ENCODE measurements at regions not wholly inside any gene's neighbourhood (a gene's known extent, or its start where the extent isn't known, plus 50 kb on each side); places are given as distances from the start of the nearest gene placed in this dataset.

DNA sequence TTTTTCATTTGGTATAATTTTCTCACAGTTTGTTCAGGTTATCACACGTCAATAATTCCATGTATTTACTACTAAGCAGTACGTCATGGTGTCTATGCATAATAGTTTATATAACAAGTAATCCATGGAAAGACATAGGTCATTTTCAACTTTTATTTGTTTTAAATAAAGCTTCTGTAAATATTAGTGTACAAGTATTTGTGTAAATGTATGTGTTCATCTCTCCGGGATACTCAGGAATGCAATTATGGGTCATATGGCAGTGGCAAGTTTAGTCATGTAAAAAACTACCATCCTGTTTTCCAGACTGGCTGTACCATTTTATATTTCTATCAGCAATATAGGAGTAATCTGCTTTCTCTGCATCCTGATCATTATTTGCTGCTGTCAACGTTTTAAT lies 231.1 kb upstream of the ZNF804A start:
- Histone ChIP-seq H3K4me1 (ENCODE audit: insufficient read depth, low read length) (no peaks in the 10 kb centered on the region), H3K4me2 (ENCODE audit: insufficient read depth, low read length) (no peak overlapping the region), H3K27me3 (ENCODE audit: insufficient read depth, low read length) (no peaks in the 10 kb centered on the region), H4K20me1 (ENCODE audit: insufficient read depth, low read length) (no peaks in the 10 kb centered on the region), H3K79me2 (ENCODE audit: insufficient read depth, low read length) (no peaks in the 10 kb centered on the region), H2AFZ (ENCODE audit: low read length) (no peak overlapping the region), H3K36me3 (ENCODE audit: insufficient read depth, low read length) (no peaks in the 10 kb centered on the region), H3K4me3 (ENCODE audit: insufficient read depth, low read length) (no peak overlapping the region), H3K27ac (ENCODE audit: low read depth, low read length) (no peak overlapping the region), H3K9me3 (ENCODE audit: low read depth, low read length) (no peaks in the 10 kb centered on the region)
- no peak for DNase-seq (ENCODE audit: insufficient read length, low spot score, missing footprints)
- TF ChIP-seq, protein P1, sequence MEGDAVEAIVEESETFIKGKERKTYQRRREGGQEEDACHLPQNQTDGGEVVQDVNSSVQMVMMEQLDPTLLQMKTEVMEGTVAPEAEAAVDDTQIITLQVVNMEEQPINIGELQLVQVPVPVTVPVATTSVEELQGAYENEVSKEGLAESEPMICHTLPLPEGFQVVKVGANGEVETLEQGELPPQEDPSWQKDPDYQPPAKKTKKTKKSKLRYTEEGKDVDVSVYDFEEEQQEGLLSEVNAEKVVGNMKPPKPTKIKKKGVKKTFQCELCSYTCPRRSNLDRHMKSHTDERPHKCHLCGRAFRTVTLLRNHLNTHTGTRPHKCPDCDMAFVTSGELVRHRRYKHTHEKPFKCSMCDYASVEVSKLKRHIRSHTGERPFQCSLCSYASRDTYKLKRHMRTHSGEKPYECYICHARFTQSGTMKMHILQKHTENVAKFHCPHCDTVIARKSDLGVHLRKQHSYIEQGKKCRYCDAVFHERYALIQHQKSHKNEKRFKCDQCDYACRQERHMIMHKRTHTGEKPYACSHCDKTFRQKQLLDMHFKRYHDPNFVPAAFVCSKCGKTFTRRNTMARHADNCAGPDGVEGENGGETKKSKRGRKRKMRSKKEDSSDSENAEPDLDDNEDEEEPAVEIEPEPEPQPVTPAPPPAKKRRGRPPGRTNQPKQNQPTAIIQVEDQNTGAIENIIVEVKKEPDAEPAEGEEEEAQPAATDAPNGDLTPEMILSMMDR (IDR thresholded peaks at IDR 0.05; ENCODE audit: extremely low read depth, low read depth, low read length) = no peak

DNA sequence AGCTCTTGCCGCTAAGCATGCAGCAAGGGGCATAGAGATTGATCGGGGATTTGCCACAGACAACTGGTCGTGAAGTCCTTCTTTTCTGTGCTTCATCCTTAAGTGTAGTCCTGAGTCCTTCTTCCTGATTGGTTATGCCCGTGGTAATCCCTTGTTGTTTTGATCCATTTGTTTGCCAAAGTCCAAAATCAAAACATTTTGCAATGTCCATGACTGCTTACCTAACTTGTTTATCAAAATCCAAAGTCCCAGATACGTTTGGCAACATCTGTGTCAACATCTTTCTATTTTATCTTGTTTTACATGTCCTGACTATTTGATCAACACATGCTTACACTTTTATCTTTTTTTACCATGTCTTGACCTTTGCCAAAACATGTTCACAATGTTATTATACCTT lies 229.0 kb upstream of the ZNF804A start:
- H3K27me3 ChIP-seq (ENCODE audit: insufficient read depth, low read length) = no peaks in the 10 kb centered on the region
- TF ChIP-seq, protein P1 (IDR thresholded peaks at IDR 0.05; ENCODE audit: extremely low read depth, low read depth, low read length) = no peak
- no peaks in the 10 kb centered on the region for H4K20me1 ChIP-seq (ENCODE audit: insufficient read depth, low read length)
- no peak overlapping the region for H3K4me3 ChIP-seq (ENCODE audit: insufficient read depth, low read length)
- DNase-seq (ENCODE audit: insufficient read length, low spot score, missing footprints) = no peak
- H3K27ac ChIP-seq (ENCODE audit: low read depth, low read length) = no peak overlapping the region
- no peaks in the 10 kb centered on the region for H3K9me3 ChIP-seq (ENCODE audit: low read depth, low read length)
- no peaks in the 10 kb centered on the region for H3K36me3 ChIP-seq (ENCODE audit: insufficient read depth, low read length)
- no peaks in the 10 kb centered on the region for H3K79me2 ChIP-seq (ENCODE audit: insufficient read depth, low read length)
- H3K4me1 ChIP-seq (ENCODE audit: insufficient read depth, low read length) = no peaks in the 10 kb centered on the region
- H3K4me2 ChIP-seq (ENCODE audit: insufficient read depth, low read length) = no peak overlapping the region
- H2AFZ ChIP-seq (ENCODE audit: low read length) = no peak overlapping the region

DNA sequence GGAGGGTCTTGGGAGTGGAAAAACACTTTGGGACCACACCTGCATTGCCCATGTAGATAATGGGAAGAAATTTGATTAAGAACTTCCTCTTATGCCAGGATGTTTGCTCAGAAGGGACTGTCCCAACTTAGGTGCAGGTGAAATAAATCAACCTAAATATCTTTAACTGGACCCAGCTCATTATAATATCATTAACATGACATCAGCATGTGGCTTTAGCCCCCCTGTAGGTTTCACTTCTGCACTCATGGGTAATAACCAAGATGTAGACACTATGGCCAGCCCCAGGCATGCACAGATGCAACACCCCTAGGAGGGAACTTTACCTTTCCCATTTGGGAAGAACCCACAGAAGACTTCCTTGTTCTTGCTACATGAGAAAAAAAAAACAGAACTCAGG lies 227.4 kb upstream of the ZNF804A start:
- TF ChIP-seq, protein P1 (IDR thresholded peaks at IDR 0.05; ENCODE audit: extremely low read depth, low read depth, low read length) = no peak
- Histone ChIP-seq H3K27me3 (ENCODE audit: insufficient read depth, low read length) (no peaks in the 10 kb centered on the region), H3K4me1 (ENCODE audit: insufficient read depth, low read length) (no peaks in the 10 kb centered on the region), H4K20me1 (ENCODE audit: insufficient read depth, low read length) (no peaks in the 10 kb centered on the region), H2AFZ (ENCODE audit: low read length) (no peak overlapping the region), H3K27ac (ENCODE audit: low read depth, low read length) (no peak overlapping the region), H3K36me3 (ENCODE audit: insufficient read depth, low read length) (no peaks in the 10 kb centered on the region), H3K4me2 (ENCODE audit: insufficient read depth, low read length) (no peak overlapping the region), H3K4me3 (ENCODE audit: insufficient read depth, low read length) (no peak overlapping the region), H3K79me2 (ENCODE audit: insufficient read depth, low read length) (no peaks in the 10 kb centered on the region), H3K9me3 (ENCODE audit: low read depth, low read length) (no peaks in the 10 kb centered on the region)
- DNase-seq (ENCODE audit: insufficient read length, low spot score, missing footprints) = no peak

DNA sequence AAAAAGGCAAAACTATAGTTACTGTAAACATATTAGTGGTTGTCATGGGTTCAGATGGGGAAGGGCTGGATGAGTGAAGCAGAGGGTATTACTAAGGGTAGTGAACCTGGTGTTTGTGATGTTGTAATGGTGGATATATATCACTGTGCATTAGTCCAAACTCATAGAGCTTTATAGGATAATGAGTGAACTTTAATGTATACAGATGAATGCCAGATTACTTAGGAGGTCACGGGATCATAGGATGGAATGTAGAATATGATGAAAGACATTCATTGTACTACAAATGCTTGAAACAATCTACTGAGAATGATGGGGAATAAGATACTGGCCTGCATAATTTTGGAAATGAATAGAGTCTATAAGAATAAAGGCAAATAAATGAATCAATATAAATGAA lies 226.7 kb upstream of the ZNF804A start:
- no peaks in the 10 kb centered on the region for H3K4me1 ChIP-seq (ENCODE audit: insufficient read depth, low read length)
- H3K36me3 ChIP-seq (ENCODE audit: insufficient read depth, low read length) = no peaks in the 10 kb centered on the region
- H3K79me2 ChIP-seq (ENCODE audit: insufficient read depth, low read length) = no peaks in the 10 kb centered on the region
- no peak overlapping the region for H3K4me3 ChIP-seq (ENCODE audit: insufficient read depth, low read length)
- H4K20me1 ChIP-seq (ENCODE audit: insufficient read depth, low read length) = no peaks in the 10 kb centered on the region
- H3K27me3 ChIP-seq (ENCODE audit: insufficient read depth, low read length) = no peaks in the 10 kb centered on the region
- no peak overlapping the region for H3K4me2 ChIP-seq (ENCODE audit: insufficient read depth, low read length)
- H3K9me3 ChIP-seq (ENCODE audit: low read depth, low read length) = no peaks in the 10 kb centered on the region
- DNase-seq (ENCODE audit: insufficient read length, low spot score, missing footprints) = no peak
- H2AFZ ChIP-seq (ENCODE audit: low read length) = no peak overlapping the region
- TF ChIP-seq, protein P1 (IDR thresholded peaks at IDR 0.05; ENCODE audit: extremely low read depth, low read depth, low read length) = no peak
- H3K27ac ChIP-seq (ENCODE audit: low read depth, low read length) = no peak overlapping the region

Data from osteoblast (primary cell).